Activated CD4-positive, alpha-beta T cell treated with anti-CD3 and anti-CD28 coated beads for 24 hours (primary cell): ENCODE measurements at regions not wholly inside any gene's neighbourhood (a gene's known extent, or its start where the extent isn't known, plus 50 kb on each side); places are given as distances from the start of the nearest gene placed in this dataset.

Source experiments
- DNase-seq, 2 donors: peaks; one replicate each; pipeline ENCODE4 v3.0.0-alpha.2; 2020; ENCODE audit warnings: low read depth in 2 of 2

DNA sequence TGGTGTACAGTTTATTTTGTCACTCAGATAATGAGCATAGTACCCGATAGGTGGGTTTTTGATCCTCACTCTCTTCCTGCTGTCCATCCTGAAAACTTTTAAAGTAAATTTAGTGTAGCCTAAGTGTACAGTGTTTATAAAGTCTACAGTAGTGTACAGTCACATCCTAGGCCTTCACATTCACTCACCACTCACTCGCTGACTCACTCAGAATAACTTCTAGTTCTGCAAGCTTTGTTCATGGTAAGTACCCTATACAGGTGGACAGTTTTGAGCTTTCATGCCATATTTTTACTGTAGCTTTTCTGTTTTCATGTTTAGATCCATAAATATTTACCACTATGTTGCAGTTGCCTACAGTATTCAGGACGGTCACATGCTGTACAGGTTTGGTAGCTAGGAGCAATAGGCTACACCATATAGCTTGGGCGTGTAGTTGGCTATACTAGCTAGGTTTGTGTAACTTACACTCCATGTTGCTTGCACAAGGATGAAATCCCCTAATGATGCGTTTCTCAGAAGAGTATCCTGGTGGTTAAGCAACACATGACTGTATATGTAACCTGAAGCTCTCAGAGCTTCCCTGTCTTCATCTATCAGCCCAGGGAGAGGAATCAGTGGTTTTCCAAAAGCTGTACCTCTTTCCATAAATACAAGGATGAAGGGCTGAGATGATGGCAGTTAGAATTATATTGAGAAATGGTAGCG is 87.6 kb upstream of the SLC25A26 start:
- no peak for DNase-seq

- DNase-seq: no peak
Observed at GRCh38 chr3:66128623-66129022, 89.9 kb upstream of the MAGI1 start.

GRCh38 chr3:66121318-66121717 is 82.6 kb upstream of the MAGI1 start:
- DNase-seq: no peak

DNA sequence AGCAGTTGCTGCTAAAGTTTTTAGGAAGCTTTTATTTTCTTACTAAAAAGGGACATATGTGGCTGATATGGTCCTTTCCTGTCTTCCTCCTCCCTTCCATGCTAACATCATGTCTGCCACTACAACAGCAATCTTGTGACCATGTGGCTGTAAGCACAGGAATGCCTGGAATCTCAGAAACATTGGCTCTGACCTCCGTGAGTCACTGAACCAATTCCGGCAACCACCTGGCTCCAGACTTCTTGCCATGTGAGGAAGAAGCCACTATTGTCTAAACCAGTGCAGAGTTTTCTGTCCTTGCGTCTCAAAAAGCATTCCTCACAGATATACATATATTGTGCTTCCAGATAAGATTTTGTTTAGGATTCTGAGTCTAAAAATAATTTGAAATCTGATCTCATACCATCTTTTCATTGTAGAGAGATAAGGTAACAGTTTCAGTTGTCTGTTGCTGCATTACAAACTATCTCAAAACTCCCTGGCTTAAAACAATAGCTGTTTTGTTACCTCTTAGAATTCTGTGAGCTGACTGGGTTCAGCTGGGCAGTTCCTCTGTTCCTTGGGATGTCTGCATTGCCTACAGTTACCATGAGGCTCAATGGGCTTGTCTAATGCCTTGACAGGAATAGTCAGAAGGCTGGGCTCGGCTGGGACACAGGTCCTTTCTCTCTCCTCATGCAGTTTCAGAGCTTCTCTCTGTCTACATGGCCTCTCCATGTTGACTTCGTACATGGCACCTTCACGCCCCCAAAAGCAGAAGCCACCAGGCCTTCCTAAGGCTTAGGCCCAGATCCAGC is 77.3 kb upstream of the MAGI1 start:
- DNase-seq: no peak

- DNase-seq: no peak
Observed at GRCh38 chr3:66113542-66113941, 74.8 kb upstream of the MAGI1 start.

DNA sequence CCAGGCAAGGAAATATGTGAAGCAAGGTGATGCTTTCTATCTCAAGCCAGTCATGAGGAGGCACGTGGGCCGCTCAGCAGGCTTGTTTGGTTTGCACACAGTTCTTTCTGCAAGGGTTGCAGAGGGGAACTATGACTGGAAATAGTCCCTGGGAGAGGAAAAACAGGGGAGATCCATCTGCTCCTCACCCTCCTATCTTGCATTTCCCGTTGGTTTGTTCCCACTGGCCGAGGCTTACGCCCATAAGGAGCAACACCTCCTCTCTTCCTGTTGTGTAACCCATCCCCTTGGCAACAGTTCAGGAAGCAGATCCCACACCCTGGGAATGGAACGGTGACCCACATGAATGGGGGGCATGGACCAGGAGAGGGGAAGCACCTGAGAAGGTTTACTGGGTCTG is 72.1 kb upstream of the MAGI1 start:
- no peak for DNase-seq

DNA sequence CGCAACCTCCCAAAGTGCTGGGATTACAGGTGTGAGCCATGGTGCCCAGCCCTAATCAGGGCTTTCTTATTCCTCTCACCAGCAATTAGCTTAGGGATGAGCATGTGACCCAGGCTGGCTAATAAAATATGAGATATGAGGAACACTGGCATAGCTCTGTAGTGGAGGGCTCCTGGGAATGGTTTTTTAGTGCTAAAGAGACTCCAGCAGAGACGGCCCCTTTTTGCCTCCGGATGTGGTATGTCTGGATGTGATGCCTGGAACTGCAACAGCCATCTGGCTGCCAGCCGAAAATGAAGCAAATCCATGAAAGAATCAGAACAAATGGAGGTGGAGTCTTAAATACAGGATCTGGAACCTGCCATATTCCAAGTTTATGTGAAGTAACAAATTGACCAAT is 69.1 kb upstream of the MAGI1 start:
- no peak for DNase-seq

DNA sequence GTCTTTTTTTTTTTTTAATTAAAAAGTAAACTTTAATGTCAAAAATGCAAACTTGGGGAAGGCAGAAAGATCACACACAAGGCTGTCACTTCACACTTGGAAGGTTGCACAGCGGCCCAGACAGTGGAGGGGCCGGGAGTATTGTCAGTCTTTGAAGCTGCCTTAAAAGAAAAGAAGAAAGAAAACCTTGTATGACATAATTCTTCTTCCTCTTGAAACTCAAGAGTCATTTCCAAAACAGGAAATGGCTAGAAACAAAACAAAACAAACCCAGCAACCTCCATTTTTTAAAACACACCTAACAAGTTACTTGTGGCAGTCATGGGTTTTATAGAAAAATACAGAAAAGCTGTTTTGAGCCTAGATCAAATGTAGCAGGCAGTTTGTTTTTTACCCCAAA is 68.1 kb upstream of the MAGI1 start:
- no peak for DNase-seq

DNA sequence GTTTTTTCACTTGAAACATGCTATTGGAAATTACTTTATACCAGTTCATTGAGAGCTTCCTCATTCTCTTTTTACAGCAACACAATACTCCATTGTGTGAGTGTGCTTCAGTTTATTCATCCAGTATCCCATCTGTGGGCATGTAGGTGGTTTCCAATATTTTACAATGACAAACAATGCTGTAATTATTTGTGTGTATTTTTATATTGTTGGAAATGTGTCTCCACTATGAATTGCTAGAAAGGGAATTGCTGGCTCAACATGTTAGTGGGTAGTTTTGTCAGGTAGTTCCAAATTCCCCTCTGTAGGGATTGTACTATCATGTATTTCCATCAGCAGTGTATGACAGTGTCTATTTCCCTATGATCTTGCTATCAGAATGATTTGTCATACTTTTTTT is 65.8 kb upstream of the MAGI1 start:
- DNase-seq: no peak

DNA sequence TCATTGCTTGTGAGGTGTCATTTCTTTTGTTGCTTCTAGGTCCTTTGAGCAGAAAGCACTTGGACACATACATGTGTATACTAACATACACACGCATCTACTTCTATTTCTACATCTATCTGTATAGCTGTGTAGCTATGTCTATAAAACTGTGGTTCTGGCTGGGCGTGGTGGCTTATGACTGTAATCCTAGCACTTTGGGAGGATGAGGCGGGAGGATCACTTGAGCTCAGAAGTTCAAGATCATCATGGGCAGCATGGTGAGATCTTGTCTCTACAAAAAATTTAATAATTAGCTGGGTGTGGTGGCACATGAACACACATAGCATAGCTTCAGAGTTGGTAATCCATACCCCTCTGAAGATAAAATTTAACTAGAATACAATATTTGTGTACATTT is 65.0 kb upstream of the MAGI1 start:
- DNase-seq: no peak

DNA sequence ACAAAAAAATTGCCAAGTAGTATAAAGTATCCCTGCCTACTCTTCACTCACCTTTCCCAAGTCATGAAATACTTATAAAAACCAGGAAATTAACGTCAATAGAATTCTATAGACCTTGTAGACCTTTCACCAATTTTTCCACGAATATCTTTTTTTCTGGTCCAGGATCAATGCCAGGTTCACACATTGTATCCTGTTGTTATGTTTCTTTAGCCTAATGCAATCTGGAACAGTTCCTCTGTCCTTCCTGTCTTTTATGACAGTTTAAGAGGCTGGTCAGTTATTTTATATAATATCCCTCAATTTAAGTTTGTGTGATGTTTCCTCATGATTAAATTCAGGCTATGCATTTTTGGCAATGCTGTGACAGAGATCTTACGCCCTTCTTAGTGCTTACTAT is 63.2 kb upstream of the MAGI1 start:
- DNase-seq: no peak

DNA sequence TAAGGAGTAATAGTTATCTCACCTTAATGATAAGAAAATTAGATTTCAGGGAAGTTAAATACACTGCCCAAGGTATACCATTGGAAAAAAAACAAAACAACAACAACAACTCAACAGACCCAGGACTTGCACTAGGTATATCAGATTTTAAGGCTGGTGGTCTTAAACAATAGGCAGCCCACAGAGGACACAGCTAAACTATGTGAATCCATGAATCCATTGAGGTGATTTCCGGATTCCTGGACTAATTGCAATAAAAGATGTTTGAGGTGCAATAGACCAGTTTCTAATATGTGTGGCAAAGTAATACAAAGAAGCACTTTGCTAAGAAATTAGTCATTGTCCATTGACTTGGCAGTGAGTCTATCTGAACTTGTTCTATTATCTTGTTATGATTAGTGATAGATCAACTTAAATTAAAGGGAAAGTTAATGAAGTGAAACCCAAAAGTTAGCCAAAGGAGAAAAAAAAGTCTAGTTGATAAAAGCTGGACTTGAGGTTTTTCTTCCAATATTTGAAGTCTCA is 60.9 kb upstream of the MAGI1 start:
- DNase-seq: no peak

DNA sequence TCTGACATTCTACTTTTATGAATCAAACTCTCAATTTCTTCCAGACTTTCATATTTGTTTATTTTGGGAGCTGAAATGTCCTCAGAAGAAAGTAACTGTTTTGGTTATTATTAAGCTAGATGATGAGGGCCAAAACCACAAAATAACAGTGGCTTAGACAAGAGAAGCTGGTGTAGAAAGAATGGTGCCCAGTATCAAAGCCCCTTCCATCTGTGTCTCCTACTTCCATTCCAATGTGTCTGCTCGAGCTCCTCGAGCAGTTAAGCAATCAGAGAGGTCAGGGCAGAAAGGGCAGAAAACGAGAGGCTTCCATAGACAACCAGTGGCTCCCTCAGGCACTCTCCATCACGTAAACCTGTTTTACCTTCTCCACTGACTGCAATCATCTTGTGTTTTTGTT is 59.7 kb upstream of the MAGI1 start:
- no peak for DNase-seq

DNA sequence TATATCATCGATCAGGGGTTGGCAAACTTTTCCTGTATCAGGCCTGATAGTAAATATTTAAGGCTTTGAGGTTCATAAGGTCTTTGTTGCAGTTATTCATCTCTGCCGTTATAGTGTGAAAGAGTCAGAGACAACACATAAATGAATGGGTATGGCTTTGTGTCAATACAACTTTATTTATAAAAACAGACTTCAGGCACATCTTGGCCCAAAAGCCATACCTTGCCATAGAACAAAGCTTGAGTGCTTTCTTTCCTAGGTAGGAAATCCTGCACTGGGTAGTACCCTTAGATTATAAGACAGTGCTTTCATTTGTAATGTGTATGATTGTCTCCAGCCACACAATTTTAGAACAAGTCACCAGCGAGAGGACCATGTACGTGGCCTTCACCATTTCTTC is 58.9 kb upstream of the MAGI1 start:
- no peak for DNase-seq

- DNase-seq: no peak
Observed at GRCh38 chr3:66095295-66096001, 56.7 kb upstream of the MAGI1 start.

DNA sequence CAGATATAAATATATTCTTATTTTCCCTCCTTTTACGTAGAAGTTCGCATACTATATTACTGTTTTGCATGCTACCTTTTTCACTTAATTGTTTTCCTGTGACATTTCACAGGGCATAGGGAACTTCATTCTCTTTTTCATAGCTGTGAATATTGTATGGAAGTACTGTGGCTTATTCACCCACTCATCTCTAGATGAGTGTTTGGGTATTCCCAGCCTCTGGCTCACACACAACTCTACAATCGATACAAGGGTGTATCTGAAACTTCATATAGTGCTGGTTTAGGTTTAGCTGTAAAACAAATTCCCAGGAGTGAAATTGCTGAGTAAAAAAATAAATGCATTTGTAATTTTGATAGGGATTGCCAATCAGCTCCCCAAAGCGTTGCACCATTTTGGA is 55.3 kb upstream of the MAGI1 start:
- no peak for DNase-seq

DNA sequence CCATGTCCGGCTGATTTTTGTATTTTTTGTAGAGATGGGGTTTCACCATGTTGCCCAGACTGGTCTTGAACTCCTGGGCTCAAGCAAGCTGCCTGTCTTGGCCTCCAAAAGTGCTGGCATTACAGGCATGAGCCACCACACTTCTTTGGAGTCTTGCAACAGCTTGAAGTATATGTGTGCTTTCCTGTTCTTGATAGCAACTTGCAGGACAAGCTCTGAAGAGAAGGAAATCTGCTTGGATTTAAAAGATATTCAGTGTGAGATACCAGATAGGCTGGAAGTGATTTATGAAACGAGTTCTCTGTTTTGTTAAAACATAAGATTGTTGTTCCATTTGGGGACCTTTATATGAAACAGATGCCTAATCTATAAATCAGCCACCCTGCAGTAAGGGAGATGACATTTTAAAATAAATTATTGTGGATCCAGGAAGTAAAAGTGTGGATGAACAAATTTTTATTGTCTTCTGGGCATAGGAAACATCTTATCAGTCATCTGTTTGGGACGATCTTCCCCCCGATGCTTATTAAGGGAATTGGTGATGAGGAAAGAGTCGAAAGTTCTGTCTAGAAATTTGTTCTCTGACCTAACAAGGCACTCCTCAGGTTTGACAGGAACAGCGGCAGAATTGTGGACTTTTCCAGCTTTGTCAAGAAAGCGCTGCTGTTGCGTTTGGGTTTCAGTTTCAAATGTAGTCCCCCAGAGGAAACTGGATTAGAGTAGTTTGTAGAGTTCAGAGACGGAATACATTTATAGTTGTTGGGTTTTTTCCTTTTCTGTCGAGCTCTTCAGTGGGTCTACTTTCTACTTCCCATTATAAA is 53.7 kb upstream of the MAGI1 start:
- no peak for DNase-seq
